NOMO-1 treated with DMSO at 0.1 percent for 48 hours (cell line): ENCODE measurements at regions not wholly inside any gene's neighbourhood (a gene's known extent, or its start where the extent isn't known, plus 50 kb on each side); places are given as distances from the start of the nearest gene placed in this dataset.
A peak's percentile ranks its signal among the peaks of the same experiment; 100 is the strongest.
"Not testable (repeated sequence)": the region's sequence is repeated elsewhere in the genome, so short reads cannot be mapped to it uniquely, and the experiment has no call there.

Source experiments
- DNase-seq: peaks from one replicate; lab custom pipeline; 2025; ENCODE audit not compliant: unreplicated experiment; lab: John Stamatoyannopoulos, UW

DNA sequence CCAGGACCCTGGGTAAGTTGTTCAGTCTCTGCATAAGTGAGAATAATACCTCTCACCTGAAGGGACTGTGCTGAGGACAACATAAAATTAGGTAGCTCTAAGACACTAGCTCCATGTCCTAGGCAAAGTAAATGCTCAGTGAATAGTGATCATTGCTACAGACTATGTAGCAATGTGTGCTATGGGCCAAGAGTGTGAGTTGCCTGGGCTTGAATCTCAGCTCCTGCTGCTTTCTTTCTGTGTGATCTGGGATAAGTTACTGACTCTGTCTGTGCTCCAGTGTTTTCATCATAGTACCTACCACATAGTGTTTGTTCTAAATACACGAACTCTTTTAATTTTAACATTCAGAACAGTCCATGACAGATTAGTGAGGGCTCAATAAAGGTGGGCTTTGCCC lies 81.1 kb upstream of the MFGE8 start:
- DNase-seq: no peak

DNA sequence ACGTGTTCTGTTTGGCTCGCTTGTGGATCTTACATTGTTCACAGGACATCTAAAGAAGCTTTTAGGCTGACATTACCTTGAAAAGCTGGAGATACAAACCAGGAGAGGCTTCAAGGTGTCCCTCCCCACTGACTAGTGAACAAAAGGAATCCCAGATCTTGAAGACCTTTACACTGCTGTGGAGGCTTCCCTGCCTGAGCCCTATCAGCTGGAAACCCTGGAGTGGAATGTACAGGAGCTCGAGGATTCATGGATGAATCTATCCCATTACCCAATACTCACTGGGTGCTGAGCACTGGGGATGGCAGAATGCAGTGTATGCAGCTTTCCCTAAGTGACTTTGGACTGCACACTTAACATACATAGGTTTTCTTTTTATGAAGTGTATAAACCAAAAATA lies 82.3 kb upstream of the MFGE8 start:
- no peak for DNase-seq

GRCh38 chr15:88997531-88997930 lies 84.4 kb upstream of the MFGE8 start:
- no peak for DNase-seq

DNA sequence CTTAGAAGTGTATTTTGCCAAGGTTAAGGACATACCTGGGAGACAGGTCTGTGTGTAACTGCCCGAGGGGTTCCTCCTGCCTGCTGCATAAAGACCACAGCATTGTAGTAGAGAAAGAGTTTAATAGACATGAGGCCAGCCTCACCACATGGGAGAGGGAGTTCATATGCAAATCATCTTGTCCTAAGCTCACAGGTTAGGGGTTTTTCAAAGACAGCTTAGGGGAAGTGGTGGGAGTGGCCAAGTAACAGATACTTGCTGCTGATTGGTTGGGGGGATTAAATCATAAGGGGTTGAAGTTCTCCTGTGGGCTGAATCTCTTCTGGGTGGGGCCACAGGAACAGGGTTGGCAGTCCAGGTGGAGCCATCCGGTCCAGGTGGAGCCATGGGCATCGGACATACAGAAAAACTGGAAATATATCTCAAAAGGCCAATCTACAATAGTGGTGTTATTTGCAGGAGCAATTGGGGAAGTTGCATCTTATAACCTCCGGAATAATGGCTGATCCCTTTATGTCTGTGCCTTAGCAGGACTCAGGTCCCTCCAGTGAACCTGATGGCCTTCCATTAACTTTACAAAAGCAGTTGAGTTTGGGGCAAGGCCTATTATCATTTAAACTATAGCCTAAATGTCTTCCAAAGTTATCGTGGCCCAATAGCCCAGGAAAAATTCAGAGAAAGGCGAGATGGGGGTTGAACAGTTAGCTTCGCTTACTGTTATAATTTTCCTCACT lies 86.0 kb upstream of the MFGE8 start:
- DNase-seq: no peak

DNA sequence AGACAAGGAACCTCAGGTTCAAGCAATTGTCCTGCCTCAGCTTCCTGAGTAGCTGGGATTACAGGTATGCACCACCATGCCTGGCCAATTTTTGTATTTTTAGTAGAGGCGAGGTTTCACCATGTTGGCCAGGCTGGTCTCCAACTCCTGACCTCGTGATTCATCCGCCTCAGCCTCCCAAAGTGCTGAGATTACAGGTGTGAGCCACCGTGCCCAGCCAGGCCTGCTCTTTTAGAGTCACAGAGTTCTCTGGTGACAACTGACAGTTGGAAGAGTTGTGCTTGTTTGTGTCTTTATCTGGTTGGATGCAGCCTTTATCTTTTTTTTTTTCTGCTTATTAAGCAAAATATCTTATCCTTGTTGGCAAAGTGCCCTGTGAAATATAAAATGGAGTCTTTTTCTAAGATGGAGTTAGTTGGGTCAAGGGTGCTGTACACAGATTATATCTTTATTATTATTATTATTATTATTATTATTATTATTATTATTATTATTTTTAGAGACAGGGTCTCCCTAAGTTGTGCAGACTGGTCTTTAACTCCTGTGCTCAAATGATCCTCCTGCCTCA lies 86.5 kb upstream of the ABHD2 start:
- not testable (repeated sequence) for DNase-seq

GRCh38 chr15:89002281-89002761 lies 85.9 kb upstream of the ABHD2 start:
- no peak for DNase-seq

- no peak for DNase-seq
These were observed 85.4 kb upstream of the ABHD2 start for GRCh38 chr15:89002830-89003229.

DNA sequence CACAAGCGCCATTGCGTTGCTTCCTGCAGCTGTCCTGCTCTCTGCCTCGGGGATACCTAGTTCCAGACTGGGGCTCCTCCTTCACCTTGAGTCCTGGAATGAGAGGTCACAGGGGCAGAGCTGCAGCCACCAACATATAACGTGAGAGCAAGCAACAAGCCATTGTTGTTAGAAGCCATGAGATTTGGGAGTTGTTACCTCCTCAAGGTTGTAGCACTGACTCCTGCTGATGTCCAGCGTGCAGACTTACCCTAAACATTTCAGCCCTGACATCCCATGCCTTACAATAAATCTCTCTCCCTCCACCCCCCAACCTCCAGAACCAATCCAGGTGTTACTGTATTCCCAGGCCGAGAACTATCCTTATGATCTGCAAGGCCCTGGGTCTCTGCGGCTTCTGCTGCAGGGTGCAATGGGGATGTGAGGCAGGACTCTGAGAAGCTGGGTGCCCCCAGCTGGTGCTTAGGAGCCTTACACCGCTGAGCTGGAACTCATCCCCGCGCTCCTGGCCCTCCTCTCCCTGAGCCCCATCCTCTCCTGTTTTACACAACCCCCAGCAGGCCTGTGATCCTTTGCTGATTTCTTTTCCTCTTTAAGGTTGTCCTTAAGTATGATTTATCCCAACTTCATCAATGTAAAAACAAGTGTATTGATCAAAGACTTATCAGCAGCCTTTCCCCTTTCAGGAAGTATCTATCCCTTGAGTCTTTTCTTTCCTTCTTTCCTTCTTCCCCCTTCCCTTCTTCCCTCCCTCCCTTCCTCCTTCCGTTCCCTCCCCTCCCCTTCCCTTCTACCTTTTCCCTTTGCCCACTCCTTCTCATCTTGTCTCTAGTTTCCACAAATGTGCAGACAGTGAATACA lies 84.2 kb upstream of the ABHD2 start:
- DNase-seq: no peak

- DNase-seq: no peak
These were observed 83.6 kb upstream of the ABHD2 start for GRCh38 chr15:89004726-89005030.

- not testable (repeated sequence) for DNase-seq
These were observed 80.7 kb upstream of the ABHD2 start for GRCh38 chr15:89007527-89007926.

DNA sequence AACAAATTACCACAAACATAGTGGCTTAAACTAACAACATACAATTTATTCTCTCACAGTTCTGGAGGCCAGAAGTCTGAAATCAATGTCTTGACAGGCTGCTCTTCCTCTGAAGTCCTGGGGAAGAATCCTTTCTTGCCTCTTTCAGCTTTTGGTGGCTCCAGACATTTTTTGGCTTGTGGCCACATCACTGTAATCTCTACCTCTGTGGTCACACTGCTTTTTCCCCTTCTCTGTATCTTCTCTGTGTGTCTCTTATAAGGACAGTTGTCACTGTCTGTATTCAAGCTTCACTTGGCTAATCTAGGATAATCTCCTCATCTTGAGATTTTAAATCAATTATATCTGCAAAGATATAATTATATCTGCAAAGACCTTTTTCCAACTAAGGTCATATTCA lies 80.3 kb upstream of the ABHD2 start:
- no peak for DNase-seq

- DNase-seq: no peak
These were observed 79.2 kb upstream of the ABHD2 start for GRCh38 chr15:89009080-89009479.

GRCh38 chr15:89015412-89016097 lies 72.7 kb upstream of the ABHD2 start:
- DNase-seq: no peak

- DNase-seq: no peak
These were observed 71.7 kb upstream of the ABHD2 start for GRCh38 chr15:89016549-89017041.

GRCh38 chr15:89017370-89018066 lies 70.7 kb upstream of the ABHD2 start:
- peak; percentile 64 for DNase-seq

GRCh38 chr15:89018207-89018606 lies 70.0 kb upstream of the ABHD2 start:
- no peak for DNase-seq

DNA sequence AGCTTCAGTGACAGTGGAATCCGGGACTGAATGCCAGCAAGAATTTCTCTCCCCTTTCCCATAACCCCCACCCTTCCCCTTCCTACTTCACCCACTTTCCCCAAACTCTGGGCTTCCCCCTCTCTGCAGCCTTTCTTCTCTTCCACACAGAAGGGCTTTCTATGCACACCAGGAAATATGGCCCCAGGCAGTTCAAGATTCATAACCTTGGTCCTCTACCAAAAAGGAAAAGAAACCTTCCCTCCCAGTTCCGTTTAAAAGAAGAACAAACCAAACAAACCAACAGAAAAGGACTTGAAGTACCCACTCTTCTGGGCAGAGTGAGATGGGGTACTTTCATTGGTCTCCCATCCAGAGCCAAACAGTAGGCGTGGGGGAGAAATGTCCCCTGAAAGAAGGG lies 68.8 kb upstream of the ABHD2 start:
- no peak for DNase-seq

DNA sequence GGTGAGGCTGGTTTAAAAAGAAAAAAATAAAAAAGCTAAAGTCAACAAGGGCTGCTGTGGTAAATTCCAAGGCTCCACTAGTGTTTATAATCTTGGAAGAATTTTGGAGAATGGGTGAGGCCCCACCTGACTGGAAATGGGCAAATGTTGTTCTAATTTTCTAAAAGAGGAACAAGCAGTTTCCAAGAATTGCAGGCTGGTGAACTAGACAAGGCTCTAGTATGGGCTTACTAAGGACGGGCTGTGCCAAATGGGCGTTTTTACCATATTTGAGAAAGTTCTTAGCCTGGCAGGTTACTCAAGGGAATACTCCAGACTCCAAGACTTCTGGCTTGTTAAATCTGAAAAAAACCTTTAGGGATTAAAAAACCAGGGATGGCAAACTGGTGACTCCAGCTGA lies 67.0 kb upstream of the ABHD2 start:
- DNase-seq: no peak

- not testable (repeated sequence) for DNase-seq
These were observed 66.4 kb upstream of the ABHD2 start for GRCh38 chr15:89021886-89022285.

- no peak for DNase-seq
These were observed 64.8 kb upstream of the ABHD2 start for GRCh38 chr15:89023311-89023961.
